Upper lobe of left lung (tissue), 6 donors: ENCODE measurements at regions not wholly inside any gene's neighbourhood (a gene's known extent, or its start where the extent isn't known, plus 50 kb on each side); places are given as distances from the start of the nearest gene placed in this dataset.
A peak's percentile ranks its signal among the peaks of the same experiment; 100 is the strongest.

Experiments used
- ATAC-seq, 2 donors: fragments of 200-7000 bp; cut with Tn5 transposase; one replicate each; pipeline ENCODE4 v1.9.1; 2022; ENCODE audit warnings: mild to moderate bottlenecking in 2 of 2, moderate library complexity in 2 of 2; ENCODE audit not compliant: low FRiP score in 2 of 2
- DNase-seq, 2 donors: peaks; one replicate each; pipeline ENCODE4 v3.0.0-alpha.2; 2019 to 2020
- H3K27ac ChIP-seq, 4 donors: fragments of 200-600 bp; sonication (generic); one replicate each; pipeline ENCODE4 v1.5.1; 2016 to 2019
- H3K27me3 ChIP-seq, 4 donors: fragments of 200-600 bp; sonication (generic); one replicate each; pipeline ENCODE4 v1.5.1; 2017 to 2019
- H3K36me3 ChIP-seq, 4 donors: fragments of 200-600 bp; sonication (generic); one replicate each; pipeline ENCODE4 v1.5.1; 2016 to 2019
- H3K4me1 ChIP-seq, 4 donors: fragments of 200-600 bp; sonication (generic); one replicate each; pipeline ENCODE4 v1.5.1; 2018 to 2019
- H3K4me3 ChIP-seq, 4 donors: fragments of 200-600 bp; sonication (generic); one replicate each; pipeline ENCODE4 v1.5.1; 2017 to 2019; ENCODE audit warnings: mild to moderate bottlenecking in 2 of 4, moderate library complexity in 1 of 4
- H3K9me3 ChIP-seq, 4 donors: fragments of 200-600 bp; sonication (generic); one replicate each; pipeline ENCODE4 v1.5.1; 2018 to 2019
- CTCF ChIP-seq, 6 experiments: fragments of 450-650 bp in 4 of 6; fragments of 200-600 bp in 2 of 6; sonication (generic) in 2 of 6; IDR thresholded peaks; one replicate each; pipeline ENCODE4 v1.5.1; 2016 to 2019; ENCODE audit warnings: antibody characterized with exemption in 6 of 6
- EP300 ChIP-seq, 4 donors: sonication (generic); formaldehyde crosslinking; IDR thresholded peaks; one replicate each; pipeline ENCODE4 v1.5.1; 2017; ENCODE audit warnings: antibody characterized with exemption in 4 of 4, control low read depth in 2 of 4
- POLR2A ChIP-seq, 4 donors: fragments of 450-650 bp; IDR thresholded peaks; one replicate each; pipeline ENCODE4 v1.5.1; 2016 to 2017; ENCODE audit warnings: antibody characterized with exemption in 4 of 4, mild to moderate bottlenecking in 2 of 4
- POLR2AphosphoS5 ChIP-seq, 2 donors: sonication (generic); formaldehyde crosslinking; IDR thresholded peaks; one replicate each; pipeline ENCODE4 v1.5.1; 2017; ENCODE audit warnings: antibody characterized with exemption in 2 of 2
- WGBS, 2 donors: methylation state at CpG; one replicate each; pipeline ENCODE4 v1.1.5; 2017 to 2018; 5-methylcytosine and 5-hydroxymethylcytosine counted together
- donor health status: DM: no; HTN: no; CAD: no; lungs with moderate emphysema.
- donor health status: DM: no; HTN: yes; CAD: no; lungs with severe emphysema.

- no peak overlapping the region for H3K27ac ChIP-seq
- no peaks in the 10 kb centered on the region for H3K27me3 ChIP-seq
- H3K4me1 ChIP-seq: no peaks in the 10 kb centered on the region
- 63 to 72% methylated on average over 15 to 19 of the region's 19 CpGs for whole genome bisulfite sequencing, 2 donors
- ATAC-seq (peak in 1 of 2 donors; percentile 53), DNase-seq (peak in 1 of 2 donors; percentile 27)
- H3K36me3 ChIP-seq: no peaks in the 10 kb centered on the region
- no peak overlapping the region for H3K4me3 ChIP-seq
- no peaks in the 10 kb centered on the region for H3K9me3 ChIP-seq
- TF ChIP-seq EP300 (IDR thresholded peaks at IDR 0.05): no peak
- TF ChIP-seq POLR2AphosphoS5 (IDR thresholded peaks at IDR 0.05): no peak
- no peak for TF ChIP-seq CTCF (IDR thresholded peaks at IDR 0.05)
- TF ChIP-seq POLR2A (IDR thresholded peaks at IDR 0.05): no peak
Measured at GRCh38 chr18:51447351-51448342, 250.2 kb upstream of the MEX3C start.

GRCh38 chr18:51448949-51449348, 251.5 kb upstream of the MEX3C start:
- no peak for DNase-seq
- no peak for TF ChIP-seq POLR2A (IDR thresholded peaks at IDR 0.05)
- no peak for TF ChIP-seq EP300 (IDR thresholded peaks at IDR 0.05)
- TF ChIP-seq POLR2AphosphoS5 (IDR thresholded peaks at IDR 0.05): no peak
- no peak for TF ChIP-seq CTCF (IDR thresholded peaks at IDR 0.05)
- no peaks in the 10 kb centered on the region for H3K4me1 ChIP-seq
- H3K4me3 ChIP-seq: no peak overlapping the region
- no peaks in the 10 kb centered on the region for H3K9me3 ChIP-seq
- no peak for ATAC-seq
- H3K27ac ChIP-seq: no peak overlapping the region
- no peaks in the 10 kb centered on the region for H3K36me3 ChIP-seq
- 69 to 74% methylated on average over 9 of the region's 9 CpGs for WGBS, 2 donors
- H3K27me3 ChIP-seq: no peaks in the 10 kb centered on the region

GRCh38 chr18:51453594-51453993, 256.1 kb upstream of the MEX3C start:
- no peak for ATAC-seq
- H3K9me3 ChIP-seq: no peaks in the 10 kb centered on the region
- no peaks in the 10 kb centered on the region for H3K36me3 ChIP-seq
- no peaks in the 10 kb centered on the region for H3K4me1 ChIP-seq
- H3K27ac ChIP-seq: no peak overlapping the region
- no peaks in the 10 kb centered on the region for H3K27me3 ChIP-seq
- DNase-seq: no peak
- 90 to 96% methylated on average over 3 of the region's 3 CpGs for WGBS, 2 donors
- H3K4me3 ChIP-seq: no peak overlapping the region
- TF ChIP-seq CTCF (IDR thresholded peaks at IDR 0.05) (no peak), POLR2A (IDR thresholded peaks at IDR 0.05) (no peak), POLR2AphosphoS5 (IDR thresholded peaks at IDR 0.05) (no peak), EP300 (IDR thresholded peaks at IDR 0.05) (no peak)

GRCh38 chr18:51458861-51459260, 261.4 kb upstream of the MEX3C start:
- ATAC-seq (no peak), DNase-seq (no peak)
- H3K27ac ChIP-seq: no peak overlapping the region
- 96 to 97% methylated on average over 1 of the region's 1 CpG for WGBS, 2 donors
- H3K36me3 ChIP-seq: no peaks in the 10 kb centered on the region
- H3K4me1 ChIP-seq: no peaks in the 10 kb centered on the region
- no peak overlapping the region for H3K4me3 ChIP-seq
- H3K27me3 ChIP-seq: no peaks in the 10 kb centered on the region
- no peak for TF ChIP-seq CTCF (IDR thresholded peaks at IDR 0.05)
- no peak for TF ChIP-seq EP300 (IDR thresholded peaks at IDR 0.05)
- no peak for TF ChIP-seq POLR2A (IDR thresholded peaks at IDR 0.05)
- H3K9me3 ChIP-seq: no peaks in the 10 kb centered on the region
